GM19395 (cell line): ENCODE measurements at regions not wholly inside any gene's neighbourhood (a gene's known extent, or its start where the extent isn't known, plus 50 kb on each side); places are given as distances from the start of the nearest gene placed in this dataset.

ENCODE experiments used
- ATAC-seq: cut with Tn5 transposase; IDR thresholded peaks from one replicate; pipeline ENCODE4 v1.9.1; 2021; ENCODE audit warnings: mild to moderate bottlenecking, moderate library complexity; ENCODE audit not compliant: unreplicated experiment

- no peak for ATAC-seq
These were observed 82.4 kb upstream of the POU3F1 start for GRCh38 chr1:38128926-38129453.

GRCh38 chr1:38128511-38128910, 81.9 kb upstream of the POU3F1 start:
- ATAC-seq = no peak

- ATAC-seq = no peak
These were observed 80.8 kb upstream of the POU3F1 start for GRCh38 chr1:38127428-38127827.

GRCh38 chr1:38126970-38127369, 80.4 kb upstream of the POU3F1 start:
- ATAC-seq = no peak

GRCh38 chr1:38125837-38126520, 79.4 kb upstream of the POU3F1 start:
- no peak for ATAC-seq

GRCh38 chr1:38125016-38125415, 78.4 kb upstream of the POU3F1 start:
- ATAC-seq = no peak

GRCh38 chr1:38123356-38124135, 77.0 kb upstream of the POU3F1 start:
- ATAC-seq = no peak

- no peak for ATAC-seq
These were observed 74.7 kb upstream of the POU3F1 start for GRCh38 chr1:38121231-38121680.

- no peak for ATAC-seq
These were observed 74.1 kb upstream of the POU3F1 start for GRCh38 chr1:38120552-38121230.

GRCh38 chr1:38118976-38119375, 72.4 kb upstream of the POU3F1 start:
- ATAC-seq = no peak

GRCh38 chr1:38117444-38117887, 70.9 kb upstream of the POU3F1 start:
- no peak for ATAC-seq

GRCh38 chr1:38115682-38116202, 69.1 kb upstream of the POU3F1 start:
- no peak for ATAC-seq

GRCh38 chr1:38115226-38115625, 68.6 kb upstream of the POU3F1 start:
- no peak for ATAC-seq

GRCh38 chr1:38114241-38115026, 67.8 kb upstream of the POU3F1 start:
- no peak for ATAC-seq

- ATAC-seq = no peak
These were observed 66.6 kb upstream of the POU3F1 start for GRCh38 chr1:38113159-38113666.

- no peak for ATAC-seq
These were observed 65.0 kb upstream of the POU3F1 start for GRCh38 chr1:38111589-38111988.

GRCh38 chr1:38105267-38105666, 58.7 kb upstream of the POU3F1 start:
- no peak for ATAC-seq

GRCh38 chr1:38102636-38103035, 56.0 kb upstream of the POU3F1 start:
- ATAC-seq = no peak

GRCh38 chr1:38101037-38101785, 54.6 kb upstream of the POU3F1 start:
- ATAC-seq = no peak
